ENCODE measurements at regions not wholly inside any gene's neighbourhood (a gene's known extent, or its start where the extent isn't known, plus 50 kb on each side); places are given as distances from the start of the nearest gene placed in this dataset.
"Not testable (repeated sequence)": the region's sequence is repeated elsewhere in the genome, so short reads cannot be mapped to it uniquely, and the experiment has no call there.

DNA sequence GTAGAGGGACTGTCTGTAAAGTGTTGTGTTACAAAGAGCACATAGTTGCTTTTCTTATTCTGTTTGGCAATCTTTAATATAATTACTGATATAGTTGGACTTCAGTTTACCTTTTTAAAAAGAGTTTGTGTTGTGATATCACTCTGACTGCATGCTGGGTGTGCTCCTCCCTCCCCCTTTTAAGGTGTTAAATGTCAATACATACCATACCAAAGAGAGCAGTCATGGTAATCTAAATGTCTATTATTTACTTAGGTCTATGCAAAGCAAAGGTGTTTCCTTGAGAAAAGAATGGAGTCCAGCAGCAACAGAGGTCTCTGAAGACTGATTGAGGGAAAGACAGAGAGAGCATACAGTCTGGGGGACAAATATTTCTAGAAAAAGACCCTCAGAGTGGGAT is 275.1 kb upstream of the NRP1 start:
- H3K9me3 ChIP-seq (ENCODE audit: control extremely low read depth in 1 of 5, control insufficient read depth in 4 of 5, insufficient read depth in 2 of 5, low read depth in 1 of 5, low read length in 4 of 5) = peaks cover 0 to 7% (median 2%) of the 10 kb centered on the region in 5 experiments
- H3K4me1 ChIP-seq (ENCODE audit: control extremely low read depth in 1 of 4, control insufficient read depth in 4 of 4, insufficient read depth in 4 of 4, low read length in 3 of 4) = no peaks in the 10 kb centered on the region
- POLR2A ChIA-PET = no interaction called here
- no peak for DNase-seq
- no peak overlapping the region for H3K27ac ChIP-seq (ENCODE audit: insufficient read depth in 1 of 2, low read depth in 1 of 2, low read length in 2 of 2, poor library complexity in 1 of 2, severe bottlenecking in 2 of 2)
- no peak overlapping the region for H3K4me3 ChIP-seq (ENCODE audit: control insufficient read depth in 1 of 7, extremely low read depth in 1 of 7, insufficient read depth in 4 of 7, low read depth in 2 of 7, low read length in 6 of 7)
- CTCF ChIA-PET = no interaction called here
- H3K27me3 ChIP-seq (replicated peaks in 2 of 5; ENCODE audit: control insufficient read depth in 4 of 5, insufficient read depth in 5 of 5, low read length in 4 of 5) = peaks cover 0 to 2% (median 0%) of the 10 kb centered on the region in 5 experiments
- no peaks in the 10 kb centered on the region for H3K36me3 ChIP-seq (ENCODE audit: control insufficient read depth in 4 of 4, insufficient read depth in 4 of 4, low read length in 3 of 4)

DNA sequence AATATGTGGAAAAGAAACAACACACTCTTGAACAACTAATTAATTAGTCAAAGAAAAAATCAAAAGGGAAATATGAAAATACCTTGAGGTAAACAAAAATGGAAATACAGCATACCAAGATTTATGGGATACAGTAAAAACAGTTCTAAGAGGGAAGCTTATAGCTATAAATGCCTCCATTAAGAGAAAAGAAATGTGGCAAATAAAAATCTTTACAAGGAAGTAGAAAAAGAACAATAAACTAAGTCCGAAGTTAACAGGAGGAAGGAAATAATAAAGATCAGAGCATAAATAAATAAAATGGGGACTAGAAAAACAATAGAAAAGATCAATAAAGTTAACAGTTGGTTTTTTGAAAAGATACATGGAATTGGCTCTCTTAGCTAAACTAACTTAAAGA is 267.8 kb upstream of the NRP1 start:
- Histone ChIP-seq H3K4me1 (ENCODE audit: control extremely low read depth in 1 of 4, control insufficient read depth in 4 of 4, insufficient read depth in 4 of 4, low read length in 3 of 4) (no peaks in the 10 kb centered on the region), H3K27me3 (replicated peaks in 2 of 5; ENCODE audit: control insufficient read depth in 4 of 5, insufficient read depth in 5 of 5, low read length in 4 of 5) (peaks cover 0 to 2% (median 0%) of the 10 kb centered on the region in 5 experiments), H3K27ac (ENCODE audit: insufficient read depth in 1 of 2, low read depth in 1 of 2, low read length in 2 of 2, poor library complexity in 1 of 2, severe bottlenecking in 2 of 2) (no peak overlapping the region), H3K4me3 (ENCODE audit: control insufficient read depth in 1 of 7, extremely low read depth in 1 of 7, insufficient read depth in 4 of 7, low read depth in 2 of 7, low read length in 6 of 7) (no peak overlapping the region), H3K36me3 (ENCODE audit: control insufficient read depth in 4 of 4, insufficient read depth in 4 of 4, low read length in 3 of 4) (no peaks in the 10 kb centered on the region), H3K9me3 (ENCODE audit: control extremely low read depth in 1 of 5, control insufficient read depth in 4 of 5, insufficient read depth in 2 of 5, low read depth in 1 of 5, low read length in 4 of 5) (peaks cover 0 to 6% (median 0%) of the 10 kb centered on the region in 5 experiments)
- POLR2A ChIA-PET = no interaction called here
- CTCF ChIA-PET = no interaction called here
- WGBS (ENCODE audit: insufficient coverage) = no CpG with 5 or more reads among the region's 1 CpG
- no peak for DNase-seq

DNA sequence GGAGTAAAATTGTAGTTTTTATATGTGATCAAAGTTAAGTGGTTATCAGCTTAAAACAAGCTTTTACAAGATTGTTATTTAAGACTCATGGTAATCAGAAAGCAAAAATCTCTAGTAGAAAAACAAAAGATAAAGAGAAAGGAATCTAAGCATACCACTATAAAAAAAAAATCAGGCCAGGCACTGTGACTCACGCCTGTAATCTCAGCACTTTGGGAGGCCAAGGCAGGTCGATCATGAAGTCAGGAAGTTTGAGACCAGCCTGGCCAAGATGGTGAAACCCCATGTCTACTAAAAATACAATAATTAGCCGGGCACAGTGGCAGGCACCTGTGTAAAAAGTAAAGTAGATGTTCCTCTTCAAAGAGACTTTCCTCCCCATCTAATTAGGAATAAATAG is 265.9 kb upstream of the NRP1 start:
- WGBS (ENCODE audit: insufficient coverage) = 92% methylated on average over 2 of the region's 3 CpGs
- Histone ChIP-seq H3K4me3 (ENCODE audit: control insufficient read depth in 1 of 7, extremely low read depth in 1 of 7, insufficient read depth in 4 of 7, low read depth in 2 of 7, low read length in 6 of 7) (no peak overlapping the region), H3K36me3 (ENCODE audit: control insufficient read depth in 4 of 4, insufficient read depth in 4 of 4, low read length in 3 of 4) (no peaks in the 10 kb centered on the region), H3K9me3 (ENCODE audit: control extremely low read depth in 1 of 5, control insufficient read depth in 4 of 5, insufficient read depth in 2 of 5, low read depth in 1 of 5, low read length in 4 of 5) (peaks cover 0 to 6% (median 1%) of the 10 kb centered on the region in 5 experiments), H3K27ac (ENCODE audit: insufficient read depth in 1 of 2, low read depth in 1 of 2, low read length in 2 of 2, poor library complexity in 1 of 2, severe bottlenecking in 2 of 2) (no peak overlapping the region), H3K27me3 (replicated peaks in 2 of 5; ENCODE audit: control insufficient read depth in 4 of 5, insufficient read depth in 5 of 5, low read length in 4 of 5) (peaks cover 0 to 3% (median 0%) of the 10 kb centered on the region in 5 experiments), H3K4me1 (ENCODE audit: control extremely low read depth in 1 of 4, control insufficient read depth in 4 of 4, insufficient read depth in 4 of 4, low read length in 3 of 4) (no peaks in the 10 kb centered on the region)
- ChIA-PET CTCF (no interaction called here), POLR2A (no interaction called here)
- DNase-seq = no peak

DNA sequence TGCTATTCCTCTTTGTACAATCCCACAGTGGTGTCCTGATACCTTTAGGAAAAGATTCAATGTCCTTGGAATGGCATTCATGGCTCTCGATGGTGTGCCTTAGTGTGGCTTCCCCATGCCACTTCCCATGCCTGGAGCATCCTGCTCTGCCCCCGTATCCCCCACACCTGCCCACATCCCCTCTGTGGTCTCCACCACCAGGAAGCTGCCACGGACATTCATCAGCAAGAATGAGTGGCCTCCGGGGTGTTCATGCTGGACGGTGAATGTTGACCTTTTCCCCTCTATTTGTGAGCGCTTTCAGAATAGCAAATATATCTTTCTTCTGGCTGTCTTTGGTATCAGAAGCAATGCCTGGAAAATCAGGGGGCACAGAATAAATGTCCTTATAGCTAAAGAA is 262.0 kb upstream of the NRP1 start:
- 31% methylated on average over 5 of the region's 6 CpGs for WGBS (ENCODE audit: insufficient coverage)
- no peaks in the 10 kb centered on the region for H3K36me3 ChIP-seq (ENCODE audit: control insufficient read depth in 4 of 4, insufficient read depth in 4 of 4, low read length in 3 of 4)
- H3K27ac ChIP-seq (ENCODE audit: insufficient read depth in 1 of 2, low read depth in 1 of 2, low read length in 2 of 2, poor library complexity in 1 of 2, severe bottlenecking in 2 of 2) = no peak overlapping the region
- ChIA-PET CTCF (no interaction called here), POLR2A (no interaction called here)
- peaks cover 0 to 6% (median 4%) of the 10 kb centered on the region in 5 experiments for H3K9me3 ChIP-seq (ENCODE audit: control extremely low read depth in 1 of 5, control insufficient read depth in 4 of 5, insufficient read depth in 2 of 5, low read depth in 1 of 5, low read length in 4 of 5)
- H3K27me3 ChIP-seq (replicated peaks in 2 of 5; ENCODE audit: control insufficient read depth in 4 of 5, insufficient read depth in 5 of 5, low read length in 4 of 5) = peaks cover 0 to 3% (median 0%) of the 10 kb centered on the region in 5 experiments
- DNase-seq = no peak
- H3K4me3 ChIP-seq (ENCODE audit: control insufficient read depth in 1 of 7, extremely low read depth in 1 of 7, insufficient read depth in 4 of 7, low read depth in 2 of 7, low read length in 6 of 7) = no peak overlapping the region
- no peaks in the 10 kb centered on the region for H3K4me1 ChIP-seq (ENCODE audit: control extremely low read depth in 1 of 4, control insufficient read depth in 4 of 4, insufficient read depth in 4 of 4, low read length in 3 of 4)

DNA sequence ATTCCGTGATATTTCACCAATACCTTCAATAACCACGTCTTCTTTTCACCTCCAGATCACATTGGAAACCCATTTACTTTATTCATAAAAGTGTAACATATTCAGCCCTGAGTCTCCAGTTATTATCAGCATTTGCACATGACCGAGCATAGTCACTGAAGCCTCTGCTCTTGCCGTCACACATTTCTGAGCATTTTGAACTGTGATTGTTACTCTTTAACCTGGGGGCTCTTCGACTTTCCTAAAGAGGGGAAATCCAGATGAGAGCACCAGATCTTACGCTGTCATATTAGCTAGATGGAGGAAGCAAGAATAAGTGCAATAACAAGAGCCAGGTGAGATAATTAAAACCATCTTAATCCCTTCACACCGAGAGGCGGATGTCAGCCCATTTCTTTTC is 260.0 kb upstream of the NRP1 start:
- H3K36me3 ChIP-seq (ENCODE audit: control insufficient read depth in 4 of 4, insufficient read depth in 4 of 4, low read length in 3 of 4) = no peaks in the 10 kb centered on the region
- no peak overlapping the region for H3K27ac ChIP-seq (ENCODE audit: insufficient read depth in 1 of 2, low read depth in 1 of 2, low read length in 2 of 2, poor library complexity in 1 of 2, severe bottlenecking in 2 of 2)
- 93% methylated on average over 5 of the region's 8 CpGs for WGBS (ENCODE audit: insufficient coverage)
- ChIA-PET CTCF (no interaction called here), POLR2A (interaction anchor here (0.7 kb wide), 1 partner anchor 48 kb away, joined by 3 read pairs; no protein-coding TSS in a partner anchor)
- no peak for DNase-seq
- peaks cover 0 to 3% (median 0%) of the 10 kb centered on the region in 5 experiments for H3K27me3 ChIP-seq (replicated peaks in 2 of 5; ENCODE audit: control insufficient read depth in 4 of 5, insufficient read depth in 5 of 5, low read length in 4 of 5)
- H3K4me1 ChIP-seq (ENCODE audit: control extremely low read depth in 1 of 4, control insufficient read depth in 4 of 4, insufficient read depth in 4 of 4, low read length in 3 of 4) = no peaks in the 10 kb centered on the region
- no peak overlapping the region for H3K4me3 ChIP-seq (ENCODE audit: control insufficient read depth in 1 of 7, extremely low read depth in 1 of 7, insufficient read depth in 4 of 7, low read depth in 2 of 7, low read length in 6 of 7)
- H3K9me3 ChIP-seq (ENCODE audit: control extremely low read depth in 1 of 5, control insufficient read depth in 4 of 5, insufficient read depth in 2 of 5, low read depth in 1 of 5, low read length in 4 of 5) = peaks cover 0 to 6% (median 3%) of the 10 kb centered on the region in 5 experiments

DNA sequence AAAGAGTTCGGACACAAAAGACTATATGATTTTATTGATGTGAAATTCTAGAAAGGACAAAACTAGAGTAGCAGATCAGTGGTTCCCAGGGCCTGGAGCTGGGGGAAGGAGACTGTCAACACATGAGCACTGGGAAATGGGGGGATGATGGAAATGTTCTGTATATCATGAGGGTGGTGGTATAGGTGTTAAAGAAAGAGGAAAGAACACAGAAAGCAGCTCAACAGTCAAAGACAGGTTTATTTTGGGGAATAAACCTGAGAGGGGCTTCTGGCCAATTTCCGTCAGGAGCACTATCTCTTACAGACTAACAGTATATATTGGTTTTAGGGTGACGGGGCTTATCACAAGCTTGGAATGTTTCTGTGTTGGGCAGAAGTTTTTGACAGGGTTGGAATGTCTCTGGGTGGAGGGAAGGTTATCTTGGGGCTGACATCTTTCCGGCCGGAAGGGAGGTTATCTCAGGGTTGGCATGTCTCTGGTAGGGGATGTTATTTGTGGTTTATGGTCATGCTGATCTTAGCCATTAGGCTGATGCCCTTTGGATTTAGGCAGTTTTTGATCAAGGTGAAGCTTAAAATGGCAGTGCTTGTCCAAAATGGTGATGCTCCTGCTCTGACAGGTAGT is 254.6 kb upstream of the NRP1 start:
- CTCF ChIA-PET = no interaction called here

DNA sequence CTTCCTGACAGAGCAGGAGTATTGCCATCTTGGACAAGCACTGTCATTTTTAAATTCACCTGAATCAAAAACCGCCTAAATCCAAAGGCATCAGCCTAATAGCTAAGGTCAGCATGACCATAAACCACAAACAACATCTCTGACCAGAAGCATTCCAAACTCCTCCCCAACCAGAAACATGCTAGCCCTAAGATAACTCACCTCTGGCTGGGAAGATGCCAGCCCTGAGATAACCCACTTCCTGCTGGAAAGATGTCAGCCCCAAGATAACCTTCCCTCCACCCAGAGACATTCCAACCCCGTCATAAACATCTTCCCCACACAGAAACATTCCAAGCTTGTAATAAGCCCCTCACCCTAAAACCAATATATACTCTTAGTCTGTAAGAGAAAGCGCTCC is 250.1 kb upstream of the NRP1 start:
- H3K27ac ChIP-seq (ENCODE audit: insufficient read depth in 1 of 2, low read depth in 1 of 2, low read length in 2 of 2, poor library complexity in 1 of 2, severe bottlenecking in 2 of 2); H3K27me3 ChIP-seq (replicated peaks in 2 of 5; ENCODE audit: control insufficient read depth in 4 of 5, insufficient read depth in 5 of 5, low read length in 4 of 5); H3K4me3 ChIP-seq (ENCODE audit: control insufficient read depth in 1 of 7, extremely low read depth in 1 of 7, insufficient read depth in 4 of 7, low read depth in 2 of 7, low read length in 6 of 7); POLR2A ChIA-PET; CTCF ChIA-PET; H3K36me3 ChIP-seq (ENCODE audit: control insufficient read depth in 4 of 4, insufficient read depth in 4 of 4, low read length in 3 of 4); DNase-seq; H3K9me3 ChIP-seq (ENCODE audit: control extremely low read depth in 1 of 5, control insufficient read depth in 4 of 5, insufficient read depth in 2 of 5, low read depth in 1 of 5, low read length in 4 of 5); H3K4me1 ChIP-seq (ENCODE audit: control extremely low read depth in 1 of 4, control insufficient read depth in 4 of 4, insufficient read depth in 4 of 4, low read length in 3 of 4): not testable (repeated sequence)
- 87% methylated on average over 3 of the region's 3 CpGs for WGBS (ENCODE audit: insufficient coverage)

More for the DNA sequence above, 254.6 kb upstream of the NRP1 start:
- no peak overlapping the region for H3K27ac ChIP-seq (ENCODE audit: insufficient read depth in 1 of 2, low read depth in 1 of 2, low read length in 2 of 2, poor library complexity in 1 of 2, severe bottlenecking in 2 of 2)
- H3K9me3 ChIP-seq (ENCODE audit: control extremely low read depth in 1 of 5, control insufficient read depth in 4 of 5, insufficient read depth in 2 of 5, low read depth in 1 of 5, low read length in 4 of 5) = peaks cover 0 to 8% (median 0%) of the 10 kb centered on the region in 5 experiments
- no CpG with 5 or more reads among the region's 5 CpGs for WGBS (ENCODE audit: insufficient coverage)
- POLR2A ChIA-PET = interaction anchor here (0.5 kb wide), 1 partner anchor 1359 kb away, joined by 4 read pairs; no protein-coding TSS in a partner anchor
- DNase-seq = no peak
- H3K4me1 ChIP-seq (ENCODE audit: control extremely low read depth in 1 of 4, control insufficient read depth in 4 of 4, insufficient read depth in 4 of 4, low read length in 3 of 4) = no peaks in the 10 kb centered on the region
- no peaks in the 10 kb centered on the region for H3K27me3 ChIP-seq (replicated peaks in 2 of 5; ENCODE audit: control insufficient read depth in 4 of 5, insufficient read depth in 5 of 5, low read length in 4 of 5)
- no peak overlapping the region for H3K4me3 ChIP-seq (ENCODE audit: control insufficient read depth in 1 of 7, extremely low read depth in 1 of 7, insufficient read depth in 4 of 7, low read depth in 2 of 7, low read length in 6 of 7)
- H3K36me3 ChIP-seq (ENCODE audit: control insufficient read depth in 4 of 4, insufficient read depth in 4 of 4, low read length in 3 of 4) = no peaks in the 10 kb centered on the region

All from common myeloid progenitor, CD34-positive (primary cell).